IgD-negative memory B cell (primary cell): ENCODE measurements at regions not wholly inside any gene's neighbourhood (a gene's known extent, or its start where the extent isn't known, plus 50 kb on each side); places are given as distances from the start of the nearest gene placed in this dataset.
A peak's percentile ranks its signal among the peaks of the same experiment; 100 is the strongest.

ENCODE experiments used
- H3K27ac Mint-ChIP-seq, 3 donors: one replicate each; pipeline ENCODE4 v1.8.0; 2020 to 2022; ENCODE audit warnings: mild to moderate bottlenecking in 3 of 3, mixed read lengths in 3 of 3, moderate library complexity in 1 of 3
- H3K27me3 Mint-ChIP-seq: one replicate; pipeline ENCODE4 v1.8.0; 2021; ENCODE audit warnings: mixed read lengths
- H3K36me3 Mint-ChIP-seq: one replicate; pipeline ENCODE4 v1.8.0; 2020; ENCODE audit warnings: mild to moderate bottlenecking, mixed read lengths
- H3K4me1 Mint-ChIP-seq, 3 donors: one replicate each; pipeline ENCODE4 v1.8.0; 2020 to 2022; ENCODE audit warnings: mixed read lengths in 3 of 3, mild to moderate bottlenecking in 1 of 3
- H3K4me3 Mint-ChIP-seq, 4 donors: one replicate each; pipeline ENCODE4 v1.8.0; 2020 to 2022; ENCODE audit warnings: mild to moderate bottlenecking in 4 of 4, mixed read lengths in 4 of 4, moderate library complexity in 3 of 4
- H3K9me3 Mint-ChIP-seq, 3 donors: one replicate each; pipeline ENCODE4 v1.8.0; 2020 to 2021; ENCODE audit warnings: mixed read lengths in 3 of 3, mild to moderate bottlenecking in 1 of 3

DNA sequence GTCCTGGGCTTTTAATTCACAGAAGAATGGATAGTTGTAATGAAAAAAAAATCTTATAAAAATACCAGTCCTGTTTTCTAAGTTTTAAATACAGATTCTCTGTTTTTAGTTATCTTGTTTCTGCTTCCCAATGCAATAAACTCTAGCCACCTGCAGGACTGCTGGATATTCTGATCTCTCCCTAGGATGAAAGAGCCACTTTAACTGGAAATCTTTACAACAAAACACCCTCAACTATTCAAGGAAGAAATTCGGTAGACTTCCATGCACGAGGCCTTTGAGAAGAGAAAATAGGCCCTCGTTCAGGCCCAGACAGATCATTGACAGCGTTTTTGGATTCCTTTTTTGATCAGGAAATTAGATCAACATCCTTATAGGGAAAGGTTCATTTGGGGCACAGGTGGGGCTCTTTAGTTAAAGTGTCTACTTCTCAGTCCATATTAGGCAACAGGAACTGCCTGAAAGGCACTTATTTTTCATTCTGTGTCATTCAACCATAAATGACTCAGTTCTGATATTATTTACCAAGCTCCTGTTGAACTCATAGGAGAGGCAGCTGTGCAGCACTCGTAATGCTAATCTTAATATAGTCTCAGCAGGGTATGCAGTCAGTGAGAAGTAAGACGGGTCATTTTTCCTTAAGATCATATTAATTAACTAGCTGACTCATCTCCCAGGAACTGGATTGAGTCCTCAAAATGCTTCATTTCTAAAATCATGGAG is 71.1 kb upstream of the ERRFI1 start:
- no peak overlapping the region for H3K27ac Mint-ChIP-seq
- H3K4me1 Mint-ChIP-seq, result peaks cover 0 to 5% (median 4%) of the 10 kb centered on the region in 3 donors
- H3K27me3 Mint-ChIP-seq, result peaks cover 5% of the 10 kb centered on the region
- H3K36me3 Mint-ChIP-seq, result peaks cover 3% of the 10 kb centered on the region
- H3K4me3 Mint-ChIP-seq, result no peak overlapping the region
- no peaks in the 10 kb centered on the region for H3K9me3 Mint-ChIP-seq

- Mint-ChIP-seq H3K27me3 (peaks cover 5% of the 10 kb centered on the region), H3K36me3 (peaks cover 3% of the 10 kb centered on the region), H3K9me3 (no peaks in the 10 kb centered on the region), H3K27ac (no peak overlapping the region), H3K4me3 (no peak overlapping the region), H3K4me1 (peaks cover 0 to 5% (median 4%) of the 10 kb centered on the region in 3 donors)
Measured at GRCh38 chr1:8096105-8097011, 70.2 kb upstream of the ERRFI1 start.

- H3K27ac Mint-ChIP-seq, result no peak overlapping the region
Measured at GRCh38 chr1:8095584-8095983, 69.5 kb upstream of the ERRFI1 start.

GRCh38 chr1:8094481-8095241 is 68.6 kb upstream of the ERRFI1 start:
- peaks cover 3% of the 10 kb centered on the region for H3K36me3 Mint-ChIP-seq
- peaks cover 0 to 5% (median 4%) of the 10 kb centered on the region in 3 donors for H3K4me1 Mint-ChIP-seq
- H3K27me3 Mint-ChIP-seq, result peaks cover 13% of the 10 kb centered on the region
- H3K27ac Mint-ChIP-seq, result no peak overlapping the region
- H3K4me3 Mint-ChIP-seq, result no peak overlapping the region
- no peaks in the 10 kb centered on the region for H3K9me3 Mint-ChIP-seq

More at GRCh38 chr1:8095584-8095983, 69.5 kb upstream of the ERRFI1 start:
- peaks cover 10% of the 10 kb centered on the region for H3K27me3 Mint-ChIP-seq
- H3K36me3 Mint-ChIP-seq, result peaks cover 3% of the 10 kb centered on the region
- no peaks in the 10 kb centered on the region for H3K9me3 Mint-ChIP-seq
- H3K4me1 Mint-ChIP-seq, result peaks cover 0 to 5% (median 4%) of the 10 kb centered on the region in 3 donors
- no peak overlapping the region for H3K4me3 Mint-ChIP-seq

GRCh38 chr1:8093221-8093980 is 67.3 kb upstream of the ERRFI1 start:
- Mint-ChIP-seq H3K4me3 (no peak overlapping the region), H3K4me1 (peaks cover 0 to 5% (median 4%) of the 10 kb centered on the region in 3 donors), H3K27me3 (peaks cover 13% of the 10 kb centered on the region), H3K9me3 (no peaks in the 10 kb centered on the region), H3K36me3 (peaks cover 1% of the 10 kb centered on the region), H3K27ac (no peak overlapping the region)

DNA sequence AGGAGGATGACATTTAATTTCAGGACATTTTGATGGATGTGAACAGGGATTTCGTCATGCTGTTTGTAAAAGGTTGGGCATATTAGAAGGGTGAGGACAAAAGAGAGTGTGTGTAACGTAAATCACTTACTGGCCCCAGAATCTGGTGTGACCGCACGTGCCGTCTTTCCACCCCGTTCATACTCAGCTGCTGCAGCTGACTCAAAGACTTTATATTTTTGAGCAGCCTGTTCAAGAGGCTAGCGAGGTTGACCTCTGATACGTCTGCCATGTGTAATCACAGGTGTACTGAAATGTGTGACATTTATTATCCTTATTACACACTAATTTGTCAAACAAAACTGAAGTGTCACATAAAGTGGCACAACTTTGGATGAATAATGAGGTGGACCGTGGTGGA is 66.5 kb upstream of the ERRFI1 start:
- Mint-ChIP-seq H3K9me3 (no peaks in the 10 kb centered on the region), H3K4me1 (peaks cover 0 to 4% (median 3%) of the 10 kb centered on the region in 3 donors), H3K27ac (no peak overlapping the region), H3K27me3 (peaks cover 13% of the 10 kb centered on the region), H3K4me3 (no peak overlapping the region), H3K36me3 (peaks cover 1% of the 10 kb centered on the region)

DNA sequence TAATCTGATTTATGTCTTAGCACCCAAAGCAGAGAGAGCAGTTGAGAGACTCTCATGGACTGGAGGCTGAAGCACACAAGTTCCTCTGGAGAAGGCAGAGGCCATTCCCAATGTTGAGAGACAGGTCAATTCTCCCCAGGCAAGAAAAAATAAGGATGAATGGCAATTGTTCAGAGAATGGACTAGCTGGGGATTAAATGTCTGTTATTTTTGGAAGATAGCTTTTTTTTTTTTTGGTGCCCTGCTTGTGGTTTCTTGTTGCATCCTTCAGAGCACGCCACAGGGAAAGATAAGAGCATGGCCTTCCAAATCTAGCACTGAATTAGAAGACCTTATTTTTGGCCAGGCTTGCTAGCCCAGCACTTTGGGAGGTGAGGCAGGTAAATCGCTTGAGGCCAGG is 65.6 kb upstream of the ERRFI1 start:
- Mint-ChIP-seq H3K36me3 (peaks cover 1% of the 10 kb centered on the region), H3K9me3 (no peaks in the 10 kb centered on the region), H3K27me3 (peaks cover 13% of the 10 kb centered on the region), H3K4me3 (no peak overlapping the region), H3K27ac (no peak overlapping the region), H3K4me1 (no peaks in the 10 kb centered on the region)

DNA sequence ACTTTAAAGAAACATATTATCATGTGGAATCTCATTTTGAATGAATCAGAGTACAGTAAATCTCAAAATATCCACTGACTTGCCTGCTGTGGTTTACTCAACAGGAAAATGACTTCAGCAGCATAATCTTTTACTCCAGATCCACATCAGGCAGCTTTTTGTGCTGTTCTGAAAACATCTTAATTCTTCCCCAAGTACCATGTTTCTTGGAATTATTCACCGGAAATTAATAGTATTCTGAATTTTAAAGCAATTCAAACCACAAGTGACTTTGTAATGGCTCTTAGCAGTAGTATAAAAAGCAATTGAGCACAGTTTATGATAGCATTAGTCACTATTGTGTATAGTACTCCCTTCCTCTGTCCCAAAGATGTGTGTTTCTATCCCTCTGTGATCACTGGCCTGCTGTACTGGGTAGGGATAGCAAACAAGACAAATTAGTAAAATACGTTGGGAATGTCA is 64.2 kb upstream of the ERRFI1 start:
- Mint-ChIP-seq H3K36me3 (no peaks in the 10 kb centered on the region), H3K9me3 (no peaks in the 10 kb centered on the region), H3K4me1 (no peaks in the 10 kb centered on the region), H3K27me3 (peaks cover 13% of the 10 kb centered on the region), H3K27ac (no peak overlapping the region), H3K4me3 (no peak overlapping the region)

DNA sequence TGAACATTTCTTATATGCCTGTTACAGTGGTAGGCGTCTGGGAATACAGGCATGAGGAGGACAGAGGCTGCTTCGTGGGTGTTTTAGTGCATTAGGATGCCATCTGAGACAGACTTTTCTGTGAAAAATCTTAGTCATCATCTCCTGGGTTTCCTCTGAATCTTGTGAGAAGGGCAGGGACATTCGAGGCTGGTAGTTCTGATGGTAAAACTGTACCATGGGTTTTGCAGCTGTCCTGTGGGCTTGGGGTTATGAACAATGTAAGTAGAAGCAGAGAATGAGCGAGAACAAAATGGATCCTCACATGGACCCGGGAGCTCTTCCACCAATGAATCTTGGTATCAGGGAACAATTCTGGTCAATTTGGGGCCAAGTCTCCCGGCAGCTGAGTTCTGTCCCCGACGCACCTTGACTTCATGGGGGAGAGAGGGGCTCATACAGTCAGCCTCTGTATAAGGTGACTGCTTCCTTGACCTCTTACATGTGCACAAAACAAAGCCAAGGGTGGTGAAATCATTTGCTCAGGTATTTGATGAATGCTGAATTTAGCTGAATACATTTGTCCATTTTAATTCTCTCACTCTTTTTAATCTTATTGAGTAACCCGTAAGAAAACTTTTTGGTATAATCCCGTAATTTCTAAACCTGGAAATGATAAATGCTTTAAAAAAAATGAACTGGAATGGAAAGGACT is 63.6 kb upstream of the ERRFI1 start:
- Mint-ChIP-seq H3K9me3 (no peaks in the 10 kb centered on the region), H3K36me3 (no peaks in the 10 kb centered on the region), H3K4me3 (no peak overlapping the region), H3K4me1 (no peaks in the 10 kb centered on the region), H3K27me3 (peaks cover 11% of the 10 kb centered on the region), H3K27ac (no peak overlapping the region)

GRCh38 chr1:8086055-8086454 is 59.9 kb upstream of the ERRFI1 start:
- peaks cover 0 to 1% (median 0%) of the 10 kb centered on the region in 3 donors for H3K4me1 Mint-ChIP-seq
- H3K27me3 Mint-ChIP-seq, result peaks cover 8% of the 10 kb centered on the region
- no peaks in the 10 kb centered on the region for H3K9me3 Mint-ChIP-seq
- H3K27ac Mint-ChIP-seq, result no peak overlapping the region
- H3K36me3 Mint-ChIP-seq, result no peaks in the 10 kb centered on the region
- no peak overlapping the region for H3K4me3 Mint-ChIP-seq

- no peaks in the 10 kb centered on the region for H3K9me3 Mint-ChIP-seq
Measured at GRCh38 chr1:8084913-8085312, 58.8 kb upstream of the ERRFI1 start.

DNA sequence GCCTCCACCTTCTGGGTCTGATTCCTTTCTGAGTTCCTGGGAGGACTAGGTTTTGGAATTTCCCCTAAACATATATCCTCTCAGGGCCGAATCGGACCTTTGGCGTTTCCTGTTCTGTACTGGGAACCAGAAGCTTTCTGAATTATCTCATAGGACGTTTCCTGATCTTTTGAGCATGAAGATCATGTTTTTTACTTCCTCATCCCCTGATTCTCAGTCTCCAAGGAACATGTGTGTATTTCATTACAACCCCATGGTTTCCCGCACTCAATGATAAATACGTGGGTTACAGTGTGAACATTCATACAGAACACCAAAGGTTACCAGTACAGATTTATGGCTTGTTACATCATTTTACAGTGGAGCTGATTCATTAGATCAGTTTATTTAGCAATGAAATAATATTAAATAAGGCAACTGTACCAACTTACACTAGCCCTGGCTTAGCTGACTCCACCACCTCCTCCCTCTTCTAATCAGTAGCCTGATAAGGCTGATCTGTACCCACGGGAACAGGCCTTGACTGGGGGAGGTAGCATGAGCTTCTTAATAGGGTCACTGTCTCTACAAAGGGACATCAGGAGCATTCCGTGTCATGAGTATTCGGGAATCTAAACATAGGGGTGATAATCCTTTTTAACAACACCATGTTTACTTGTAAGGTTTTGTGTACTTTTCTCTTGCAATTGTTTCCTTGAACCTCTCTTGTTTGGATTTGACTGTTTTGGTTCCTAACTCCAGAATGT is 57.8 kb upstream of the ERRFI1 start:
- Mint-ChIP-seq H3K9me3 (no peaks in the 10 kb centered on the region), H3K27ac (peak overlapping the region in 1 of 3 donors; percentile 20), H3K36me3 (no peaks in the 10 kb centered on the region), H3K4me3 (no peak overlapping the region), H3K4me1 (peaks cover 0 to 1% (median 0%) of the 10 kb centered on the region in 3 donors), H3K27me3 (peaks cover 9% of the 10 kb centered on the region)

More at GRCh38 chr1:8084913-8085312, 58.8 kb upstream of the ERRFI1 start:
- no peak overlapping the region for H3K27ac Mint-ChIP-seq
- peaks cover 0 to 1% (median 0%) of the 10 kb centered on the region in 3 donors for H3K4me1 Mint-ChIP-seq
- H3K27me3 Mint-ChIP-seq, result peaks cover 6% of the 10 kb centered on the region
- H3K36me3 Mint-ChIP-seq, result no peaks in the 10 kb centered on the region
- H3K4me3 Mint-ChIP-seq, result no peak overlapping the region

DNA sequence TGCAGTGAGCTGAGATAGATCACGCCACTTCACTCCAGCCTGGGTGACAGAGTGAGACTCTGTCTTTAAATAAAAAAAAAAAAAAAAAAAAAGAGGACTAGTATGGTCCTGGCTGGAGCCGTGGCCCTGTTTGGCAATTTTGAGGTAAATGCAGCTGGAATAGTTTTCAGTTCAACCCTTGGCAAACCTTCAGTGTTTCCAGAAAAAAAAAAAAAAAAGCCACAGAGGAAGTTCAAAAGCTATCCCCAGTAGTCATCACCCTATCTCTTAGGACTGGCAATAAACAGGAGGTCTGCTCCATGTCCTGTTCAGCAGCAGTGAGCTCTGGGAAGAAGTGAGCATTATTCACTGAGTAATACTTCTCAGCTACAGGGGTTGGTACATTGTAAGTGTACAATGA is 56.8 kb upstream of the ERRFI1 start:
- no peaks in the 10 kb centered on the region for H3K36me3 Mint-ChIP-seq
- H3K9me3 Mint-ChIP-seq, result no peaks in the 10 kb centered on the region
- peaks cover 11% of the 10 kb centered on the region for H3K27me3 Mint-ChIP-seq
- peaks cover 0 to 1% (median 0%) of the 10 kb centered on the region in 3 donors for H3K4me1 Mint-ChIP-seq
- no peak overlapping the region for H3K4me3 Mint-ChIP-seq
- no peak overlapping the region for H3K27ac Mint-ChIP-seq
